ENCODE measurements at regions not wholly inside any gene's neighbourhood (a gene's known extent, or its start where the extent isn't known, plus 50 kb on each side); places are given as distances from the start of the nearest gene placed in this dataset.

- in situ Hi-C loops (cut with MboI; ENCODE audit: low pct_unique_long_range_greater_than_20kb, low sequenced_read_pairs) = no loop called here
- DNase-seq = no peak
Measured at GRCh38 chr4:38357546-38357945, 306.5 kb upstream of the KLF3 start.

- no peak for DNase-seq
- in situ Hi-C loops (cut with MboI; ENCODE audit: low pct_unique_long_range_greater_than_20kb, low sequenced_read_pairs) = no loop called here
Measured at GRCh38 chr4:38359113-38359512, 304.9 kb upstream of the KLF3 start.

GRCh38 chr4:38360201-38360600, 303.8 kb upstream of the KLF3 start:
- in situ Hi-C loops (cut with MboI; ENCODE audit: low pct_unique_long_range_greater_than_20kb, low sequenced_read_pairs) = no loop called here
- no peak for DNase-seq

- in situ Hi-C loops (cut with MboI; ENCODE audit: low pct_unique_long_range_greater_than_20kb, low sequenced_read_pairs) = no loop called here
- DNase-seq = no peak
Measured at GRCh38 chr4:38364383-38364963, 299.5 kb upstream of the KLF3 start.

- DNase-seq = no peak
- in situ Hi-C loops (cut with MboI; ENCODE audit: low pct_unique_long_range_greater_than_20kb, low sequenced_read_pairs) = no loop called here
Measured at GRCh38 chr4:38365261-38365660, 298.7 kb upstream of the KLF3 start.

- no peak for DNase-seq
- in situ Hi-C loops (cut with MboI; ENCODE audit: low pct_unique_long_range_greater_than_20kb, low sequenced_read_pairs) = no loop called here
Measured at GRCh38 chr4:38365748-38366310, 298.2 kb upstream of the KLF3 start.

GRCh38 chr4:38366456-38366855, 297.5 kb upstream of the KLF3 start:
- in situ Hi-C loops (cut with MboI; ENCODE audit: low pct_unique_long_range_greater_than_20kb, low sequenced_read_pairs) = no loop called here
- DNase-seq = no peak

GRCh38 chr4:38366997-38367396, 297.0 kb upstream of the KLF3 start:
- no peak for DNase-seq

GRCh38 chr4:38367642-38368174, 296.3 kb upstream of the KLF3 start:
- in situ Hi-C loops (cut with MboI; ENCODE audit: low pct_unique_long_range_greater_than_20kb, low sequenced_read_pairs) = no loop called here

More at GRCh38 chr4:38366997-38367396, 297.0 kb upstream of the KLF3 start:
- in situ Hi-C loops (cut with MboI; ENCODE audit: low pct_unique_long_range_greater_than_20kb, low sequenced_read_pairs) = no loop called here

GRCh38 chr4:38368613-38369012, 295.4 kb upstream of the KLF3 start:
- DNase-seq = no peak
- in situ Hi-C loops (cut with MboI; ENCODE audit: low pct_unique_long_range_greater_than_20kb, low sequenced_read_pairs) = no loop called here

More at GRCh38 chr4:38367642-38368174, 296.3 kb upstream of the KLF3 start:
- no peak for DNase-seq

- in situ Hi-C loops (cut with MboI; ENCODE audit: low pct_unique_long_range_greater_than_20kb, low sequenced_read_pairs) = no loop called here
Measured at GRCh38 chr4:38371391-38371851, 292.6 kb upstream of the KLF3 start.

GRCh38 chr4:38373375-38373774, 290.6 kb upstream of the KLF3 start:
- no peak for DNase-seq
- in situ Hi-C loops (cut with MboI; ENCODE audit: low pct_unique_long_range_greater_than_20kb, low sequenced_read_pairs) = no loop called here

More at GRCh38 chr4:38371391-38371851, 292.6 kb upstream of the KLF3 start:
- DNase-seq = no peak

- no peak for DNase-seq
- in situ Hi-C loops (cut with MboI; ENCODE audit: low pct_unique_long_range_greater_than_20kb, low sequenced_read_pairs) = no loop called here
Measured at GRCh38 chr4:38377195-38377594, 286.8 kb upstream of the KLF3 start.

GRCh38 chr4:38378478-38378877, 285.5 kb upstream of the KLF3 start:
- DNase-seq = no peak
- in situ Hi-C loops (cut with MboI; ENCODE audit: low pct_unique_long_range_greater_than_20kb, low sequenced_read_pairs) = no loop called here

- no peak for DNase-seq
- in situ Hi-C loops (cut with MboI; ENCODE audit: low pct_unique_long_range_greater_than_20kb, low sequenced_read_pairs) = no loop called here
Measured at GRCh38 chr4:38381788-38382187, 282.2 kb upstream of the KLF3 start.

- in situ Hi-C loops (cut with MboI; ENCODE audit: low pct_unique_long_range_greater_than_20kb, low sequenced_read_pairs) = no loop called here
- DNase-seq = no peak
Measured at GRCh38 chr4:38382520-38382919, 281.5 kb upstream of the KLF3 start.

GRCh38 chr4:38383646-38384121, 280.3 kb upstream of the KLF3 start:
- no peak for DNase-seq
- in situ Hi-C loops (cut with MboI; ENCODE audit: low pct_unique_long_range_greater_than_20kb, low sequenced_read_pairs) = no loop called here

- DNase-seq = no peak
- in situ Hi-C loops (cut with MboI; ENCODE audit: low pct_unique_long_range_greater_than_20kb, low sequenced_read_pairs) = no loop called here
Measured at GRCh38 chr4:38385093-38386004, 278.6 kb upstream of the KLF3 start.

- in situ Hi-C loops (cut with MboI; ENCODE audit: low pct_unique_long_range_greater_than_20kb, low sequenced_read_pairs) = no loop called here
- DNase-seq = no peak
Measured at GRCh38 chr4:38386005-38386551, 277.9 kb upstream of the KLF3 start.

All from KBM-7 (cell line).